ENCODE measurements at regions not wholly inside any gene's neighbourhood (a gene's known extent, or its start where the extent isn't known, plus 50 kb on each side); places are given as distances from the start of the nearest gene placed in this dataset.

- peaks cover 0 to 2% of the 10 kb centered on the region in 2 donors for H3K9me3 ChIP-seq
- DNase-seq: no peak
- intact Hi-C loops (cut with DNase I): no loop called here
- H3K4me3 ChIP-seq: no peak overlapping the region
- TF ChIP-seq CTCF (IDR thresholded peaks at IDR 0.05): no peak
- no peak for ATAC-seq
- no peaks in the 10 kb centered on the region for H3K4me1 ChIP-seq
- no peak overlapping the region for H3K27ac ChIP-seq
- no peaks in the 10 kb centered on the region for H3K36me3 ChIP-seq
- no peaks in the 10 kb centered on the region for H3K27me3 ChIP-seq
These were observed 136.3 kb downstream of the FOXG1 start for GRCh38 chr14:28902930-28903329.

- Histone ChIP-seq H3K4me1 (no peaks in the 10 kb centered on the region), H3K4me3 (no peak overlapping the region), H3K27me3 (no peaks in the 10 kb centered on the region), H3K9me3 (peaks cover 0 to 13% of the 10 kb centered on the region in 2 donors), H3K36me3 (no peaks in the 10 kb centered on the region), H3K27ac (no peak overlapping the region)
- intact Hi-C loops (cut with DNase I): no loop called here
- DNase-seq (no peak), ATAC-seq (no peak)
- no peak for TF ChIP-seq CTCF (IDR thresholded peaks at IDR 0.05)
These were observed 144.9 kb downstream of the FOXG1 start for GRCh38 chr14:28911521-28911920.

- TF ChIP-seq CTCF (IDR thresholded peaks at IDR 0.05): no peak
- intact Hi-C loops (cut with DNase I): no loop called here
These were observed 146.5 kb downstream of the FOXG1 start for GRCh38 chr14:28913056-28913455.

GRCh38 chr14:28926122-28926521 is 159.5 kb downstream of the FOXG1 start:
- DNase-seq: no peak
- no peaks in the 10 kb centered on the region for H3K9me3 ChIP-seq
- H3K27ac ChIP-seq: no peak overlapping the region
- no peaks in the 10 kb centered on the region for H3K4me1 ChIP-seq
- no peak overlapping the region for H3K4me3 ChIP-seq
- H3K27me3 ChIP-seq: no peaks in the 10 kb centered on the region
- intact Hi-C loops (cut with DNase I): no loop called here
- no peak for TF ChIP-seq CTCF (IDR thresholded peaks at IDR 0.05)
- H3K36me3 ChIP-seq: no peaks in the 10 kb centered on the region
- no peak for ATAC-seq

More at GRCh38 chr14:28913056-28913455, 146.5 kb downstream of the FOXG1 start:
- ATAC-seq (no peak), DNase-seq (no peak)
- no peak overlapping the region for H3K27ac ChIP-seq
- H3K27me3 ChIP-seq: no peaks in the 10 kb centered on the region
- H3K4me1 ChIP-seq: no peaks in the 10 kb centered on the region
- H3K36me3 ChIP-seq: no peaks in the 10 kb centered on the region
- no peak overlapping the region for H3K4me3 ChIP-seq
- H3K9me3 ChIP-seq: peaks cover 0 to 9% of the 10 kb centered on the region in 2 donors

GRCh38 chr14:28931999-28932398 is 165.4 kb downstream of the FOXG1 start:
- ATAC-seq (no peak), DNase-seq (no peak)
- Histone ChIP-seq H3K4me3 (no peak overlapping the region), H3K27ac (no peak overlapping the region), H3K36me3 (no peaks in the 10 kb centered on the region), H3K27me3 (no peaks in the 10 kb centered on the region), H3K9me3 (peaks cover 0 to 18% of the 10 kb centered on the region in 2 donors), H3K4me1 (no peaks in the 10 kb centered on the region)
- no peak for TF ChIP-seq CTCF (IDR thresholded peaks at IDR 0.05)
- intact Hi-C loops (cut with DNase I): no loop called here

Data from left lung (tissue), 4 donors.